HG02884 (cell line): ENCODE measurements at regions not wholly inside any gene's neighbourhood (a gene's known extent, or its start where the extent isn't known, plus 50 kb on each side); places are given as distances from the start of the nearest gene placed in this dataset.
"Not testable (repeated sequence)": the region's sequence is repeated elsewhere in the genome, so short reads cannot be mapped to it uniquely, and the experiment has no call there.

Source experiments
- ATAC-seq: cut with Tn5 transposase; IDR thresholded peaks from one replicate; pipeline ENCODE4 v1.9.1; 2021; ENCODE audit warnings: mild to moderate bottlenecking, moderate library complexity; ENCODE audit not compliant: unreplicated experiment

DNA sequence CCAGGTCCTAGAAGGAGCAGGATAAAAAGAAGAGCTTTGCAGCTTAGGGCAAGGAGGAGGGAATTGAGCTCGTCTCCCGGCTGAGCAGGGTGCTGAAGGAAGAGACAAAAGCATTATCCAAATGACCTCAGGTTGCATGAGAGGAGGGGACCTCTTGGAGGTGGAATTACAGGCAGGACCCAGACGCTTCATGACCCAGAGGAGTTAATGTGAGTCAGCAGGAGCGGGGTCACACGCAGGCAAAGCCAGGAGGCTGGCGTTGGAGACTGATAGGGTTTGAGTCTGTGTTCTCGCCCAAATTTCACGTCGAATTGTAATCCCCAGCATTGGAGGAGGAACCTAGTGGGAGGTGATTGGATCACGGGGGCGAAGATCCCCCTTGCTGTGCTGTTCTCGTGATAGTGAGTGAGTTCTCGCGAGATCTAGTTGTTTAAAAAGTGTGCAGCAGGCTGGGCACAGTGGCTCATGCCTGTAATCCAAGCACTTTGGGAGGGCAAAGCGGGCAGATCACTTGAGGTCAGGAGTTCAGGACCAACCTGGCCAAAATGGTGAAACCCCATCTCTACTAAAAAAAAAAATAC, 63.7 kb upstream of the AUTS2 start:
- no peak for ATAC-seq

DNA sequence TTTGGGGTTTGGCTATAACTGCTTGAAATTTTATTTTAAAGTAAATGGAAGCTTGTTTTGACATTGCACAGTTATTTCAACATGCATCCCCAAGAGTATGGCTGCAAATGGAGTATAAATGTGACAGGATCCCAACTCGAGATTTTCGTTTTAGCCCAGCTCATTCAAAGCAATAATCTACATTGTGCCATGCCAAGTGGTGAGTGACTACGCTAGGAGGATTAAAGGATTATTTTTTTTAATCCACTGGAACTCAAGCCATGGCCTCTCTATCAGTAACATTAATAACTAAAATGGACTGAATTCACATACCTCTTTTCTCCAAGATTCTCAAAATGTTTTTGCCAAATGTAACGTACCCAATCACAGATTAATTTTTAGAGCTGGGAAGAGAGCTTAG, 60.6 kb upstream of the AUTS2 start:
- no peak for ATAC-seq

DNA sequence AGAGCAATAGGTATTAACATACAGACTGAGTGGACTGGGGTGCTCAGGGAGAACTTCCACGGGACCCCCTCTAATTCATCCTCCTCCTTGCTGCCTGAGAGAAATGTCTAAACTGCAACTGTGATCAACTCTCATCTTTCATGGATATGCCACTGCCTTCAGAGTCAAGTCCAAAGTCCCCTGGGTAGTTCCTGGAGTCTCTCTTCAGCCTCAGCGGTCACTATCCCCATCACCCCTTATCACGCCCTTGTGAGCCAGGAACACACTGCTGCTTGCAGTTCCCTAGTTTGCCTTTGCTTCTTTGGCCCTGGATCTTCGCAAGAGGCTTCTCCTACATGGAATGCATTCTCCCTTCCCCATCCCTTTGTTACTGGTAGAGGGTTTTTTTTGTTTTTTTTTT, 58.7 kb upstream of the AUTS2 start:
- ATAC-seq = no peak

DNA sequence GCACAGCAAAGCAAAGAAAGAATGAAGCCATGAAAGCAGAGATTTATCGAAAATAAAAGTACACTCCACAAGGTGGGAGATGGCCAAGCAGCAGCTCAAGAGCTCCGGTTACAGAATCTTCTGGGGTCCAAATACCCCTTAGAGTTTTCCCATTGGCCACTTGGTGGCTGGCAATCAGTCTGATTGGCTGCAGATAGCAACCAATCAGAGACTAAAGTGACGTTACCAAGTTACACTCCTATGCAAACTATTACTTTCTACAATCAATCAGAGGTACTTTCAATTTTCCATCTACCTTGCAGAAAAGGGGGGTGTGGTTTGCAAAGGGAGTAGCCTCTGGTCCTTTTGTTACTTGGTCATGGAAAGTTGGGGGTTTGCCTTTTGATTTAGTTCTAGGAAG, 58.0 kb upstream of the AUTS2 start:
- ATAC-seq = no peak

DNA sequence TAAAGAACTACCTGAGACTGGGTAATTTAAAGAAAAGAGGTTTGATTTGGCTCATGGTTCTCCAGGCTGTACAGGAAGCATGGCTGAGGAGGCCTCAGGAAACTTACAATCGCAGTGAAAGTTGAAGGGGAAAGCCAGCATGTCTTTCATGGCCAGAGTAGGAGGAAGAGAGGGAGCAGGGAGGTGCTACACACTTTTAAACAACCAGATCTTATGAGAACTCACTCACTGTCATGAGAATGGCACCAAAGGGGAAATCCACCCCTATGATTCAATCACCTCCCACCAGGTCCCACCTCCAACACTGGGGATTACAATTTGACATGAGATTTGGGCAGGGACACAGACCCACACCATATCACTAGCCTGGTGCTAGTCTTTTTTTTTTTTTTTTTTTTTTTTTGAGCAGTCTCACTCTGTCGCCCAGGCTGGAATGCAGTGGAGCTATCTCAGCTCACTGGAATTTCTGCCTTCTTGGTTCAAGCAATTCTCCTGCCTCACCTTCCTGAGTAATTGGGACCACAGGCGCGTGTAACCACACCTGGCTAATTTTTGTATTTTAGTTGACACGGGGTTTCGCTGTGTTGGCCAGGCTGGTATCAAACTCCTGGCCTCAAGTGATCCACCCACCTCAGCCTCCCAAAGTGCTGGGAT, 56.4 kb upstream of the AUTS2 start:
- not testable (repeated sequence) for ATAC-seq

DNA sequence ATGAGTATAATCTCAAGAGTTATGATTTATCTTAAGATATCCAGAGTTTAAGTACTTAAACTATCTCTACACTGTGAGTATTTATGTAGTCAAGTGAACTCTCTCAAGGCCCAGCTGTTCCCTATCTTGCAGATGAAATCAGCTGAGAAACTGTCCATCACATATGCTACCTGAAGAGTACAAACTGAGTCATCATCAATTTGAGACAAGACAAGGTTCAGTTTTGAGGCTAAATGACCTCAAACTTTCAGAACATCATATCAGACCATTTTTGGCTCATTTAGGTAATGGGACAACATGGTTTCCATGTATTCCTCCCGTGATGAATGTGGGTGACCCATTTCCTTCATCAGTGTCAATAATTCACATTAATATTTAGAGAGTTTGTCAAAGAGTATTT, 53.1 kb upstream of the AUTS2 start:
- no peak for ATAC-seq
